ENCODE measurements at regions not wholly inside any gene's neighbourhood (a gene's known extent, or its start where the extent isn't known, plus 50 kb on each side); places are given as distances from the start of the nearest gene placed in this dataset.
"Not testable (repeated sequence)": the region's sequence is repeated elsewhere in the genome, so short reads cannot be mapped to it uniquely, and the experiment has no call there.

- TF ChIP-seq CTCF (IDR thresholded peaks at IDR 0.05) (no peak), POLR2A (IDR thresholded peaks at IDR 0.05) (no peak)
- 17% methylated on average over 4 of the region's 4 CpGs for WGBS, 2 donors
- no peaks in the 10 kb centered on the region for H3K27me3 ChIP-seq
- H3K9me3 ChIP-seq = no peaks in the 10 kb centered on the region
- no peaks in the 10 kb centered on the region for H3K36me3 ChIP-seq
- intact Hi-C loops (cut with DNase I) = no loop called here
- peak; percentile 47 to 61 for DNase-seq
- H3K27ac ChIP-seq = peak overlapping the region; percentile 36 to 47 (median 38)
- peaks cover 0 to 14% of the 10 kb centered on the region in 2 donors for H3K4me1 ChIP-seq
- no peak overlapping the region for H3K4me3 ChIP-seq (replicated peaks in 1 of 3)
Observed at GRCh38 chrX:67044029-67044653, 405.3 kb upstream of the EDA2R start.

GRCh38 chrX:67004451-67004850, 365.6 kb upstream of the EDA2R start:
- WGBS, 2 donors = 92% methylated on average over 1 of the region's 1 CpG; no CpG with 5 or more reads in 1 of the 2 donors
- DNase-seq = no peak
- no peaks in the 10 kb centered on the region for H3K4me1 ChIP-seq
- H3K27ac ChIP-seq = no peak overlapping the region
- H3K36me3 ChIP-seq = no peaks in the 10 kb centered on the region
- intact Hi-C loops (cut with DNase I) = no loop called here
- H3K4me3 ChIP-seq (replicated peaks in 1 of 3) = no peak overlapping the region
- no peaks in the 10 kb centered on the region for H3K27me3 ChIP-seq
- no peaks in the 10 kb centered on the region for H3K9me3 ChIP-seq
- no peak for TF ChIP-seq POLR2A (IDR thresholded peaks at IDR 0.05)
- no peak for TF ChIP-seq CTCF (IDR thresholded peaks at IDR 0.05)

- Histone ChIP-seq H3K4me3 (replicated peaks in 1 of 3) (no peak overlapping the region), H3K9me3 (no peaks in the 10 kb centered on the region), H3K27me3 (no peaks in the 10 kb centered on the region), H3K36me3 (no peaks in the 10 kb centered on the region), H3K27ac (no peak overlapping the region), H3K4me1 (no peaks in the 10 kb centered on the region)
- WGBS, 2 donors = 67 to 71% methylated on average over 1 of the region's 2 CpGs
- intact Hi-C loops (cut with DNase I) = no loop called here
- DNase-seq = no peak
- TF ChIP-seq CTCF (IDR thresholded peaks at IDR 0.05) = no peak
- no peak for TF ChIP-seq POLR2A (IDR thresholded peaks at IDR 0.05)
Observed at GRCh38 chrX:66994729-66995128, 355.9 kb upstream of the EDA2R start.

- H3K27me3 ChIP-seq; H3K4me1 ChIP-seq; intact Hi-C loops (cut with DNase I); H3K4me3 ChIP-seq (replicated peaks in 1 of 3); H3K36me3 ChIP-seq; DNase-seq; H3K9me3 ChIP-seq; H3K27ac ChIP-seq: not testable (repeated sequence)
- WGBS, 2 donors = 83 to 86% methylated on average over 2 of the region's 2 CpGs
Observed at GRCh38 chrX:66992077-66992476, 353.2 kb upstream of the EDA2R start.

GRCh38 chrX:66988331-66988730, 349.5 kb upstream of the EDA2R start:
- no peak overlapping the region for H3K27ac ChIP-seq

More at GRCh38 chrX:66988331-66988730, 349.5 kb upstream of the EDA2R start:
- 29 to 58% methylated on average over 1 of the region's 1 CpG for WGBS, 2 donors
- Histone ChIP-seq H3K4me1 (no peaks in the 10 kb centered on the region), H3K9me3 (no peaks in the 10 kb centered on the region), H3K4me3 (replicated peaks in 1 of 3) (no peak overlapping the region), H3K36me3 (no peaks in the 10 kb centered on the region), H3K27me3 (no peaks in the 10 kb centered on the region)
- no peak for DNase-seq
- intact Hi-C loops (cut with DNase I) = no loop called here
- no peak for TF ChIP-seq POLR2A (IDR thresholded peaks at IDR 0.05)
- TF ChIP-seq CTCF (IDR thresholded peaks at IDR 0.05) = no peak
